ENCODE measurements at regions not wholly inside any gene's neighbourhood (a gene's known extent, or its start where the extent isn't known, plus 50 kb on each side); places are given as distances from the start of the nearest gene placed in this dataset.
"Not testable (repeated sequence)": the region's sequence is repeated elsewhere in the genome, so short reads cannot be mapped to it uniquely, and the experiment has no call there.

GRCh38 chr12:73002504-73002903 lies 730.3 kb downstream of the TRHDE start:
- not testable (repeated sequence) for TF ChIP-seq CTCF, POLR2A, EP300 (IDR thresholded peaks at IDR 0.05)
